OCI-LY7 (cell line): ENCODE measurements at regions not wholly inside any gene's neighbourhood (a gene's known extent, or its start where the extent isn't known, plus 50 kb on each side); places are given as distances from the start of the nearest gene placed in this dataset.

ENCODE experiments used
- CTCF ChIP-seq: fragments of 200-600 bp; sonication (generic); conservative IDR thresholded peaks from 2 replicates; pipeline ENCODE4 v1.5.1; 2014; ENCODE audit warnings: mild to moderate bottlenecking, antibody characterized with exemption, low read length, moderate library complexity, mixed read lengths
- EZH2phosphoT487 ChIP-seq: fragments of 200-600 bp; sonication (generic); IDR thresholded peaks from 2 replicates; pipeline ENCODE4 v1.6.1; 2018; ENCODE audit warnings: low read depth, borderline replicate concordance, mild to moderate bottlenecking, mixed run types, antibody characterized with exemption, low read length, moderate library complexity, mixed read lengths

GRCh38 chr6:133673056-133673455 is 215.9 kb upstream of the TCF21 start:
- TF ChIP-seq CTCF (no peak), EZH2phosphoT487 (no peak)
